Right lobe of liver (tissue), 4 donors: ENCODE measurements at regions not wholly inside any gene's neighbourhood (a gene's known extent, or its start where the extent isn't known, plus 50 kb on each side); places are given as distances from the start of the nearest gene placed in this dataset.

Experiments
- POLR2A ChIP-seq: fragments of 450-650 bp; IDR thresholded peaks from one replicate; pipeline ENCODE4 v1.6.1; 2017; ENCODE audit warnings: antibody characterized with exemption, mild to moderate bottlenecking
- TF ChIP-seq, protein P1 (sequence below), 4 donors: fragments of 200-600 bp in 3 of 4; fragments of 450-650 bp in 1 of 4; IDR thresholded peaks; one replicate each; pipeline versions ENCODE4 v1.5.1 to v1.8.0; 2016 to 2022; ENCODE audit warnings: antibody characterized with exemption in 4 of 4, mild to moderate bottlenecking in 2 of 4
- donor health status: DM: no; HTN: no; CAD: no.
- donor health status: DM: no; HTN: no; CAD: no.
- donor health status: DM: no; HTN: yes; CAD: no.

DNA sequence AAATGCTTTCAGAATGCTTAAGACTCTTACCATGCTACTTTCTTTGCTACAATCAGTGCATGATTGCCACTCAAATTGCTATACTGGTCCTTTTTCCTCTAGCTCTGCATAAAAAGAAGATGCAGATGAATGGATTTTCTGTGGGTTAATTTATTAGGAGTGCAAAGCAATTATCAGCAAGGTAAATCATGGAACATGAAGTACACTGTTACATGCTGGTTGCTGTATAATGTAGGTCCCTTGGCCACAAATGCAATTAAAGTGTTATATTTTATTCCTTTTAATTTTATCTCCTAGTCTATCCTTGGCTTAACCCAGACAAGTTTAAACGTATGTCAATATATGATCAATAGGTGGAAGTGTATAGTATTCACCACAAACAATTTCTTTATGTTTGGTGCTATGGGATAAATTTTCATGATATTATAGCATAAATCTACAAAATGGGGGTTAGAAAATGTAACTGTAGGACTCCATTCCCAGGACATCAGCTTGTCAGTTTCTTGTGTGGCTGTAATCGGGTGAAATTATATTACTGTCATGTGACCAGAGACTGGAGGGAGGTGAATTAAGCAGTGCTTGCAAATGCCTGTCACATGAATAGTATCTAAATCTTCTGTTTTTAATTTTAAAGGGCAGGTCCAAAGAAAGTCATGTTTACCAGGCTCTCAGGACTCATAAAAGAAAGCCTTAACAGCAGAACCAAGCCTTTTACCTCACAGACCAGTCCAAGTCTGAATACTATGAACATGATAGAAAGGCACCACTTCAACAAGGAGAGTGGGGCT, 176.9 kb upstream of the ID4 start:
- TF ChIP-seq, protein P1, sequence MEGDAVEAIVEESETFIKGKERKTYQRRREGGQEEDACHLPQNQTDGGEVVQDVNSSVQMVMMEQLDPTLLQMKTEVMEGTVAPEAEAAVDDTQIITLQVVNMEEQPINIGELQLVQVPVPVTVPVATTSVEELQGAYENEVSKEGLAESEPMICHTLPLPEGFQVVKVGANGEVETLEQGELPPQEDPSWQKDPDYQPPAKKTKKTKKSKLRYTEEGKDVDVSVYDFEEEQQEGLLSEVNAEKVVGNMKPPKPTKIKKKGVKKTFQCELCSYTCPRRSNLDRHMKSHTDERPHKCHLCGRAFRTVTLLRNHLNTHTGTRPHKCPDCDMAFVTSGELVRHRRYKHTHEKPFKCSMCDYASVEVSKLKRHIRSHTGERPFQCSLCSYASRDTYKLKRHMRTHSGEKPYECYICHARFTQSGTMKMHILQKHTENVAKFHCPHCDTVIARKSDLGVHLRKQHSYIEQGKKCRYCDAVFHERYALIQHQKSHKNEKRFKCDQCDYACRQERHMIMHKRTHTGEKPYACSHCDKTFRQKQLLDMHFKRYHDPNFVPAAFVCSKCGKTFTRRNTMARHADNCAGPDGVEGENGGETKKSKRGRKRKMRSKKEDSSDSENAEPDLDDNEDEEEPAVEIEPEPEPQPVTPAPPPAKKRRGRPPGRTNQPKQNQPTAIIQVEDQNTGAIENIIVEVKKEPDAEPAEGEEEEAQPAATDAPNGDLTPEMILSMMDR (IDR thresholded peaks at IDR 0.05), result no peak
- no peak for TF ChIP-seq POLR2A
